AG09319 (cell line): ENCODE measurements at regions not wholly inside any gene's neighbourhood (a gene's known extent, or its start where the extent isn't known, plus 50 kb on each side); places are given as distances from the start of the nearest gene placed in this dataset.

Experiments
- DNase-seq: peaks from one replicate; pipeline ENCODE4 v3.0.0-alpha.2; 2010; ENCODE audit warnings: low read depth; ENCODE audit errors: extremely low read depth
- TF ChIP-seq, protein P1 (sequence below): IDR thresholded peaks from 2 replicates; pipeline ENCODE4 v1.5.1; 2011; ENCODE audit warnings: low read depth, mild to moderate bottlenecking, inconsistent platforms, low read length, moderate library complexity

- TF ChIP-seq, protein P1, sequence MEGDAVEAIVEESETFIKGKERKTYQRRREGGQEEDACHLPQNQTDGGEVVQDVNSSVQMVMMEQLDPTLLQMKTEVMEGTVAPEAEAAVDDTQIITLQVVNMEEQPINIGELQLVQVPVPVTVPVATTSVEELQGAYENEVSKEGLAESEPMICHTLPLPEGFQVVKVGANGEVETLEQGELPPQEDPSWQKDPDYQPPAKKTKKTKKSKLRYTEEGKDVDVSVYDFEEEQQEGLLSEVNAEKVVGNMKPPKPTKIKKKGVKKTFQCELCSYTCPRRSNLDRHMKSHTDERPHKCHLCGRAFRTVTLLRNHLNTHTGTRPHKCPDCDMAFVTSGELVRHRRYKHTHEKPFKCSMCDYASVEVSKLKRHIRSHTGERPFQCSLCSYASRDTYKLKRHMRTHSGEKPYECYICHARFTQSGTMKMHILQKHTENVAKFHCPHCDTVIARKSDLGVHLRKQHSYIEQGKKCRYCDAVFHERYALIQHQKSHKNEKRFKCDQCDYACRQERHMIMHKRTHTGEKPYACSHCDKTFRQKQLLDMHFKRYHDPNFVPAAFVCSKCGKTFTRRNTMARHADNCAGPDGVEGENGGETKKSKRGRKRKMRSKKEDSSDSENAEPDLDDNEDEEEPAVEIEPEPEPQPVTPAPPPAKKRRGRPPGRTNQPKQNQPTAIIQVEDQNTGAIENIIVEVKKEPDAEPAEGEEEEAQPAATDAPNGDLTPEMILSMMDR = no peak
- DNase-seq = no peak
Observed at GRCh38 chrX:125395626-125396025, 76.0 kb downstream of the TEX13C start.

DNA sequence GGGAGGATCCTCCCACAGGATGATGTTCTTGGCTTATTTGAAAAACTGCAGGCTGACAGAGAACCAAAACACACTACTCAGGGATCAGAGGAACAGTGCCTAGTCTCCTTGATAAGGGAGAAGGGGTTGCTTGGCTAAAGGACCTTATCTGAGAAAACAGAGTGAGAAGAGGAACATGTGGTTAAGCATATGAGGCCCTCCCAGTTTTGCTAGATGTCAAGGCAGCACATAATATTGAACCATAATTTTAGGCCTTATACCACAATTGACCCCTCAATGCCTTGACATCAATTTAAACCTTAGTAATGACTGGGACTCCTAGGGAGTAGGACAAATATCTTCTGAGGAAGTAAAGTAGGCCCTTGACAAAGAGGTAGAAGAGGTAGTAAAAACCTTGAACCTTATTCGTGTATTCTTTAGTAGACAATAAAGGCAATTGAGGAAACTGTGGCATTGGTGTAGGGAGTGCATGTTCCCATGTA, 79.3 kb downstream of the TEX13C start:
- TF ChIP-seq, protein P1 = no peak
- no peak for DNase-seq

DNA sequence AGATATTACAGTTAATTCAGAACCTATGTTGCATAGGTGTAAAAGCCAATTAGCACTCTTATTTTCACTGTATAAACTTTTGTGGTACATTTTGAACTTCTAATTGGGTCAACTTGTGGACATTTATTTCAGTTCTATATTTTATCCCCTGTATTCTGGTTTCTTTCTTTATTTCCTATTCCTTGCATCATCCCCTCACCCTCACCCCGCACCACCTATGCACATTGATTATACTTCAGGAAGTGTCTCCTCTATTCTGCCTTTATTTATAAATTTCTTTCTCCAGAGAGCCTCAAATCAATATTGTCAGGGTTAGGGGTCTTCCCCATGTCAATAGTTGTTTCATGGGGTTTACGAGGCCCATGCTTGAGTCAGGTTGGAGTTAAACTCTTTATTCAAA, 83.1 kb downstream of the TEX13C start:
- TF ChIP-seq, protein P1 = no peak

GRCh38 chrX:125404667-125405160, 85.0 kb downstream of the TEX13C start:
- no peak for DNase-seq
- TF ChIP-seq, protein P1 = no peak

More for the DNA sequence above, 83.1 kb downstream of the TEX13C start:
- no peak for DNase-seq

- TF ChIP-seq, protein P1 = no peak
- DNase-seq = no peak
Observed at GRCh38 chrX:125405339-125405738, 85.7 kb downstream of the TEX13C start.

DNA sequence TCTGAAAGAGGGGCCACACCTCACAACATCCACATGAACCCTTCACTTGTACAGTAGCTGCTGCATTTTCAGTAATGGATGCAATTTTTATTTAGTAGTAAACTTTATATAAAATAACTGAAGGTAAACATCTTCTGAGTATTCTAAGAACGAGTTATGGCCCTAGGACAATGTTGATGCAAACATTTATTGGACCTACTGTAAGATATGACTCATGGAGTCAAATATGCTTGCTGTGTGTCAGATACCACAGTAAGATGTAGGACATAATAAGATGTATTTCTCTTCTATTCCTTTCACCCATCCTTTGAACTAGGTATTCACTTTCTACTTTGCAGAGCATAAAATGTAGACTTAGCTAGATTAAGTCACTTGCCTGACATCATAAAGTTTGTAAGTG, 87.6 kb downstream of the TEX13C start:
- TF ChIP-seq, protein P1 = no peak
- DNase-seq = no peak

DNA sequence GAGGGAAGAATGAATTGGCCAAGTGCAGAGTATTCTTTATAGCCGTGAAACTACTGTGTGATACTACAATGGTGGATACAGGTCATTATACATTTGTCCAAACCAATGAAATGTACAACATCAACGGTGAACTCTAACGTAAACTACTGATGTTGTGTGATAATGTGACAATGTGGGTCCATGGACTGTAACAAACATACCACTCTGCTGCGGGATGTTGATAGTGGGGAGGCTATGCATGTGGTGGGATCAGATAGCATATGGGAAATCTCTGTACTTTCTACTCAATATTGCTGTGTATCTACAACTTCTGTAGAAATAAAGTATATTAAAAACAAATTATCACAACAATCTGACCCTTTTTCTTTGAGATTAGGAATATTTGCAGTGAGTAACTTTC, 101.1 kb downstream of the TEX13C start:
- DNase-seq = no peak
- TF ChIP-seq, protein P1 = no peak
